Upper lobe of left lung (tissue), 6 donors: ENCODE measurements at regions not wholly inside any gene's neighbourhood (a gene's known extent, or its start where the extent isn't known, plus 50 kb on each side); places are given as distances from the start of the nearest gene placed in this dataset.

Experiments used
- ATAC-seq, 2 donors: fragments of 200-7000 bp; cut with Tn5 transposase; one replicate each; pipeline ENCODE4 v1.9.1; 2022; ENCODE audit warnings: mild to moderate bottlenecking in 2 of 2, moderate library complexity in 2 of 2; ENCODE audit not compliant: low FRiP score in 2 of 2
- DNase-seq, 2 donors: peaks; one replicate each; pipeline ENCODE4 v3.0.0-alpha.2; 2019 to 2020
- H3K27ac ChIP-seq, 4 donors: fragments of 200-600 bp; sonication (generic); one replicate each; pipeline ENCODE4 v1.5.1; 2016 to 2019
- H3K27me3 ChIP-seq, 4 donors: fragments of 200-600 bp; sonication (generic); one replicate each; pipeline ENCODE4 v1.5.1; 2017 to 2019
- H3K36me3 ChIP-seq, 4 donors: fragments of 200-600 bp; sonication (generic); one replicate each; pipeline ENCODE4 v1.5.1; 2016 to 2019
- H3K4me1 ChIP-seq, 4 donors: fragments of 200-600 bp; sonication (generic); one replicate each; pipeline ENCODE4 v1.5.1; 2018 to 2019
- H3K4me3 ChIP-seq, 4 donors: fragments of 200-600 bp; sonication (generic); one replicate each; pipeline ENCODE4 v1.5.1; 2017 to 2019; ENCODE audit warnings: mild to moderate bottlenecking in 2 of 4, moderate library complexity in 1 of 4
- H3K9me3 ChIP-seq, 4 donors: fragments of 200-600 bp; sonication (generic); one replicate each; pipeline ENCODE4 v1.5.1; 2018 to 2019
- EP300 ChIP-seq, 4 donors: sonication (generic); formaldehyde crosslinking; IDR thresholded peaks; one replicate each; pipeline ENCODE4 v1.5.1; 2017; ENCODE audit warnings: antibody characterized with exemption in 4 of 4, control low read depth in 2 of 4
- POLR2A ChIP-seq, 4 donors: fragments of 450-650 bp; IDR thresholded peaks; one replicate each; pipeline ENCODE4 v1.5.1; 2016 to 2017; ENCODE audit warnings: antibody characterized with exemption in 4 of 4, mild to moderate bottlenecking in 2 of 4
- POLR2AphosphoS5 ChIP-seq, 2 donors: sonication (generic); formaldehyde crosslinking; IDR thresholded peaks; one replicate each; pipeline ENCODE4 v1.5.1; 2017; ENCODE audit warnings: antibody characterized with exemption in 2 of 2
- WGBS, 2 donors: methylation state at CpG; one replicate each; pipeline ENCODE4 v1.1.5; 2017 to 2018; 5-methylcytosine and 5-hydroxymethylcytosine counted together
- TF ChIP-seq, protein P1 (sequence below), 6 experiments: fragments of 450-650 bp in 4 of 6; fragments of 200-600 bp in 2 of 6; sonication (generic) in 2 of 6; IDR thresholded peaks; one replicate each; pipeline ENCODE4 v1.5.1; 2016 to 2019; ENCODE audit warnings: antibody characterized with exemption in 6 of 6
- donor health status: DM: no; HTN: no; CAD: no; lungs with moderate emphysema.
- donor health status: DM: no; HTN: yes; CAD: no; lungs with severe emphysema.

DNA sequence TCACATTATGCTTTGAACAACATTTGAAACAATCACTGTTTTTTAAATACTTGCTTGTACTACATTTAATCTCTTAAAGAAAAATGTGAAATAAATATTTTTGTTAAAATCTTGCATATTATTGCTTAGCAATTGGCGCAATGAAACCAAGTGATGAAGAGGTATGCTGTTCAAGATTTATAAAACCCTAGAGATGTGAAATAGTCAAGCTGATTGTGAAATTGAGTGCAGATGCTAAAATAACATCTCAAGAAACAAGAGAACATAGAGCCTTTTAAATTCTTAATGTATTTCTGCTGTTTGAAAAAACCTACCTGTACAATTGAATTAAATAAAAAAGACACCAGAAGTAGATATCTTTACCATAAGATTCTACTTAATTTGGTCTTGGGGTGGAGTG, 179.2 kb upstream of the MCHR2 start:
- no peak for ATAC-seq
- Histone ChIP-seq H3K27me3 (no peaks in the 10 kb centered on the region), H3K4me3 (no peak overlapping the region), H3K9me3 (no peaks in the 10 kb centered on the region), H3K27ac (no peak overlapping the region), H3K4me1 (peaks cover 0 to 11% (median 0%) of the 10 kb centered on the region in 4 donors), H3K36me3 (no peaks in the 10 kb centered on the region)
- WGBS, 2 donors: 80 to 94% methylated on average over 1 of the region's 1 CpG
- TF ChIP-seq POLR2AphosphoS5 (IDR thresholded peaks at IDR 0.05): no peak
- TF ChIP-seq, protein P1, sequence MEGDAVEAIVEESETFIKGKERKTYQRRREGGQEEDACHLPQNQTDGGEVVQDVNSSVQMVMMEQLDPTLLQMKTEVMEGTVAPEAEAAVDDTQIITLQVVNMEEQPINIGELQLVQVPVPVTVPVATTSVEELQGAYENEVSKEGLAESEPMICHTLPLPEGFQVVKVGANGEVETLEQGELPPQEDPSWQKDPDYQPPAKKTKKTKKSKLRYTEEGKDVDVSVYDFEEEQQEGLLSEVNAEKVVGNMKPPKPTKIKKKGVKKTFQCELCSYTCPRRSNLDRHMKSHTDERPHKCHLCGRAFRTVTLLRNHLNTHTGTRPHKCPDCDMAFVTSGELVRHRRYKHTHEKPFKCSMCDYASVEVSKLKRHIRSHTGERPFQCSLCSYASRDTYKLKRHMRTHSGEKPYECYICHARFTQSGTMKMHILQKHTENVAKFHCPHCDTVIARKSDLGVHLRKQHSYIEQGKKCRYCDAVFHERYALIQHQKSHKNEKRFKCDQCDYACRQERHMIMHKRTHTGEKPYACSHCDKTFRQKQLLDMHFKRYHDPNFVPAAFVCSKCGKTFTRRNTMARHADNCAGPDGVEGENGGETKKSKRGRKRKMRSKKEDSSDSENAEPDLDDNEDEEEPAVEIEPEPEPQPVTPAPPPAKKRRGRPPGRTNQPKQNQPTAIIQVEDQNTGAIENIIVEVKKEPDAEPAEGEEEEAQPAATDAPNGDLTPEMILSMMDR (IDR thresholded peaks at IDR 0.05): no peak
- TF ChIP-seq POLR2A (IDR thresholded peaks at IDR 0.05): no peak
- no peak for TF ChIP-seq EP300 (IDR thresholded peaks at IDR 0.05)
- no peak for DNase-seq

DNA sequence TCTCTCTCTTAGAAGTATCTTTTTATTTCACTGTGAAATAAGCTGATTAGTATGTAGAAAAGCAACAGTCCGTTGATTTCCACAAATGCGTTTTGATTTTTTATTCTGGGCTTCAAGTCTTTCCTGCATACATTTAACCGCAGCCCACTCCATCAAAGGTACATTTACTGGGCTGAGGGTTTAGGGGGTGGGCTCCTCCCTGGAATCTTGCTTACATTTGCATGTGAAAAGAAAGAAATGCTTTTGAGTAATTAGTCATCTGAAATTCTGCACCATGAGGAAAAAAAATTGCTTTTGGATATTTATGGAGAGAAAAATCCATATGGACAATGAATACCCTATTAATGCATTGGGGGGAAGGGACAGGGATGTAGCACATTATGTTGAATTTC, 178.3 kb upstream of the MCHR2 start:
- no peak overlapping the region for H3K27ac ChIP-seq
- WGBS, 2 donors: 79 to 86% methylated on average over 3 of the region's 3 CpGs
- no peaks in the 10 kb centered on the region for H3K9me3 ChIP-seq
- peaks cover 0 to 11% (median 0%) of the 10 kb centered on the region in 4 donors for H3K4me1 ChIP-seq
- no peaks in the 10 kb centered on the region for H3K27me3 ChIP-seq
- no peak overlapping the region for H3K4me3 ChIP-seq
- TF ChIP-seq EP300 (IDR thresholded peaks at IDR 0.05): no peak
- no peak for TF ChIP-seq POLR2A (IDR thresholded peaks at IDR 0.05)
- TF ChIP-seq, protein P1 (IDR thresholded peaks at IDR 0.05): no peak
- no peak for TF ChIP-seq POLR2AphosphoS5 (IDR thresholded peaks at IDR 0.05)
- DNase-seq: no peak
- no peak for ATAC-seq
- no peaks in the 10 kb centered on the region for H3K36me3 ChIP-seq

DNA sequence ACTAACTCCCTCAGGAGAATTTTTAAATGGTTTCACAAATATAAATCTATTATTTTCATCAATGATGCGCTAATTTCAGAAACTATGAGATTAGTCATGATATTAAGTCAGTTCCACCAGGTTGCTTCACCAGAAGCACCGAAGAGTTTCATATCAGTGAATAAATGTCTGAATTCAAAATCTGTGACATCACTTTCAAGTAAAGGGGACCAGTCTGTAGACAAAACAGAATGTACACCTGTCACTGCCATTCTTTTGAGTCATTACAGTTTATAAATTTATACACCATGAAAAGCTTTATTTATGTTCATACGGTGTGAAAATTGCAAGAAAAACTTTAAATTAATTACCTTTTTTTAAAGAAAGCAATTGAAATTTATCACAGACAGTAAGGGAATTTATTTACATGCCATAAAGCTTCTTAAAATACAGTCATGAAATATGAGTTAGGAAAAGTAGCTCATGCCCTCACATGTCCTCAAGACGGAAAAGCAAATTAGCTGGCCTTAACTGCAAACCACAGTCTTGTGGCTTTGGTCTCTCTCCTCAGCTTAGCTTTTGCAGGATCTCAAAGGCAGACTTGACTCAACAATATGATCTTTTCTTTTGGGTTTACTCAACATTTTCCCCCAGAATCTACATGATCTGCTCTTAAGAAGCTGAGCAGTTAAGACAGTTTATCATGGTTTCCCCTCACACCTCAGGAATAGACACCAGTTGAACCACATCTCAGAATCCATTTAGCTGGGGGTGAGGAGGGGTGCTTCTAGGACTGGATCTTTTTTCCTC, 177.7 kb upstream of the MCHR2 start:
- Histone ChIP-seq H3K9me3 (no peaks in the 10 kb centered on the region), H3K27me3 (no peaks in the 10 kb centered on the region), H3K27ac (no peak overlapping the region), H3K36me3 (no peaks in the 10 kb centered on the region), H3K4me3 (no peak overlapping the region), H3K4me1 (peaks cover 0 to 11% (median 0%) of the 10 kb centered on the region in 4 donors)
- TF ChIP-seq, protein P1 (IDR thresholded peaks at IDR 0.05): no peak
- no peak for TF ChIP-seq POLR2A (IDR thresholded peaks at IDR 0.05)
- no peak for TF ChIP-seq EP300 (IDR thresholded peaks at IDR 0.05)
- no peak for TF ChIP-seq POLR2AphosphoS5 (IDR thresholded peaks at IDR 0.05)
- WGBS, 2 donors: 60 to 73% methylated on average over 4 of the region's 4 CpGs
- ATAC-seq (no peak), DNase-seq (no peak)

DNA sequence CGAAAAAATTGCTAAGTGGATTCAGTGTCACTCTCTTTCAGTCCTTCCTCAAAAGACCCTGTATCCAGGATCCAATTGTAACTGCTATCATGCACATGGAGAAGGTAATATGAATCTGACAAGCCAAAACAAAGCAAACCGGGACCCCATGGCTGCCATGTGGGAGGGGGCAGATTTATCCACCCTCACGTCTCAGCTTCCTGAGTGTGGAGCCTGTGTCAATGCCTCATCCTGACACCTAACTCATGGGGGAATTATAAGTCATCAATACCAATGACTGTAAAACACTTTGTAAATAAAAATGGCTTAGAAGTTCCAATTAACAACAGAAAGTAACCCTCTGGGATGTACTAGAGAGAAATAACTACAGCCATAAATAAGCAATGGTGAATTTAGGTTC, 174.1 kb upstream of the MCHR2 start:
- Histone ChIP-seq H3K4me1 (no peaks in the 10 kb centered on the region), H3K4me3 (no peak overlapping the region), H3K27ac (no peak overlapping the region), H3K36me3 (no peaks in the 10 kb centered on the region), H3K27me3 (no peaks in the 10 kb centered on the region), H3K9me3 (no peaks in the 10 kb centered on the region)
- TF ChIP-seq EP300 (IDR thresholded peaks at IDR 0.05): no peak
- TF ChIP-seq POLR2A (IDR thresholded peaks at IDR 0.05): no peak
- TF ChIP-seq, protein P1 (IDR thresholded peaks at IDR 0.05): no peak
- TF ChIP-seq POLR2AphosphoS5 (IDR thresholded peaks at IDR 0.05): no peak
- no peak for ATAC-seq
- WGBS, 2 donors: 42 to 49% methylated on average over 3 of the region's 3 CpGs
- DNase-seq: no peak

DNA sequence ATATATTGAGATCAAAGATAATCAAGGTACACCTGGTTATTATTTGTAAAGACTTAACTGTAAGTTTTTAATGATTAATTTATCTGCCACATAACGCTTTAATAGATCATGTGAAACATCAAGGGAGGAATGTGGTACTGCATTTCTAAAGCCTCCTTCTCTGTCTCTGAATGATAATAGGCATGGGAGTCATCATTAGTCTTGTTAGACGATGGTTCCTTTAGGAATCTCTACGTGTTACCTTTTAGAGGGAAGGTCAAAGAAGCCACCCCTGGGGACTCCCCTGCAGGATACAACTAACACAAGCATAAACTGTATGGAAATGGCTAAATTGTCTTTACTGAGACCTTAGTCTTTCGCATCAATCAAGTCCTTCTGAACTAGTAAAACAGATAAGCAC, 173.6 kb upstream of the MCHR2 start:
- no peak overlapping the region for H3K4me3 ChIP-seq
- H3K27me3 ChIP-seq: no peaks in the 10 kb centered on the region
- no peaks in the 10 kb centered on the region for H3K9me3 ChIP-seq
- H3K27ac ChIP-seq: no peak overlapping the region
- TF ChIP-seq, protein P1 (IDR thresholded peaks at IDR 0.05): no peak
- TF ChIP-seq POLR2AphosphoS5 (IDR thresholded peaks at IDR 0.05): no peak
- no peak for TF ChIP-seq EP300 (IDR thresholded peaks at IDR 0.05)
- TF ChIP-seq POLR2A (IDR thresholded peaks at IDR 0.05): no peak
- H3K4me1 ChIP-seq: no peaks in the 10 kb centered on the region
- no peaks in the 10 kb centered on the region for H3K36me3 ChIP-seq
- WGBS, 2 donors: 37 to 43% methylated on average over 4 of the region's 4 CpGs
- ATAC-seq (no peak), DNase-seq (no peak)
